Activated naive CD8-positive, alpha-beta T cell treated with anti-CD3 and anti-CD28 coated beads, Interleukin-2, amount 50 U/mL, for 24 hours (primary cell): ENCODE measurements at regions not wholly inside any gene's neighbourhood (a gene's known extent, or its start where the extent isn't known, plus 50 kb on each side); places are given as distances from the start of the nearest gene placed in this dataset.
"Not testable (repeated sequence)": the region's sequence is repeated elsewhere in the genome, so short reads cannot be mapped to it uniquely, and the experiment has no call there.

Source experiments
- ATAC-seq: fragments of 150-1000 bp; cut with Tn5 transposase; one replicate; pipeline ENCODE4 v1.10.0; 2021
- DNase-seq: peaks from one replicate; pipeline ENCODE4 v3.0.0; 2021
- H3K27ac Mint-ChIP-seq: one replicate; pipeline ENCODE4 v1.8.0; 2021; ENCODE audit warnings: mild to moderate bottlenecking, mixed read lengths
- H3K27me3 Mint-ChIP-seq: one replicate; pipeline ENCODE4 v1.8.0; 2021; ENCODE audit warnings: mixed read lengths
- H3K36me3 Mint-ChIP-seq: one replicate; pipeline ENCODE4 v1.8.0; 2021; ENCODE audit warnings: low read depth, mixed read lengths
- H3K4me1 Mint-ChIP-seq: one replicate; pipeline ENCODE4 v1.8.0; 2021; ENCODE audit warnings: mixed read lengths
- H3K4me3 Mint-ChIP-seq: one replicate; pipeline ENCODE4 v1.8.0; 2021; ENCODE audit warnings: mild to moderate bottlenecking, moderate library complexity, mixed read lengths
- H3K9me3 Mint-ChIP-seq: one replicate; pipeline ENCODE4 v1.8.0; 2021; ENCODE audit warnings: mixed read lengths

DNA sequence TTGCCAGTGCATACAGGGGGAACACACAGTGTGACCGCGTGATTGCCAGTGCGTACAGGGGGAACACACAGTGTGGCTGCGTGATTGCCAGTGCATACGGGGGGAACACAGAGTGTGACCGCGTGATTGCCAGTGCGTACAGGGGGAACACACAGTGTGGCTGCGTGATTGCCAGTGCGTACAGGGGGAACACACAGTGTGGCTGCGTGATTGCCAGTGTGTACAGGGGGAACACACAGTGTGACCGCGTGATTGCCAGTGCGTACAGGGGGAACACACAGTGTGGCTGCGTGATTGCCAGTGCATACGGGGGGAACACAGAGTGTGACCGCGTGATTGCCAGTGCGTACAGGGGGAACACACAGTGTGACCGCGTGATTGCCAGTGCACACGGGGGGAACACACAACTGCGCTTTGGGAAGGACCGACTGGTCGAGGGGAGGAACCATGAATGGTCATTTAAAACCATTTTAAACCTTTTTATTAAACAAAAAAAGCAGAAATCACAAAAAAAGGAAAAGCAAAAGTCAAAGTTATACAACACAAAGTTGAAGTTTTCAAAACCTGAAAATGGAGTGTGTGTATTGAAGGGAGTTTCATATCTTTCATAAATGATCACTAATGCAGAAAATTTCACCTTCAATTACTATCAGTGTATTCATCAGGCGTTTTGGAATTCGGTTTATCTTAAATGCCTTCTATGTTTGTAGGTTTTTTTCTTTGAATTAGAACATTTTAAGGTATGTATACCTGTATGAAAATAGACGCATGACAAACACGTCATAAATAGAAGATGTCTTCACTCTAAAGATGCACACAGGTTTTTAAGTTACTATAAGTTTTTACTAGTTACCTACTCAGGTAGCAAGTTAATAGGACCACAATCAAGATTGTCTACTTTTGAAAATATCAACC is 141.0 kb downstream of the RTP5 start:
- not testable (repeated sequence) for H3K36me3 Mint-ChIP-seq, H3K27me3 Mint-ChIP-seq, H3K27ac Mint-ChIP-seq, H3K4me1 Mint-ChIP-seq, DNase-seq, ATAC-seq, H3K4me3 Mint-ChIP-seq, H3K9me3 Mint-ChIP-seq

DNA sequence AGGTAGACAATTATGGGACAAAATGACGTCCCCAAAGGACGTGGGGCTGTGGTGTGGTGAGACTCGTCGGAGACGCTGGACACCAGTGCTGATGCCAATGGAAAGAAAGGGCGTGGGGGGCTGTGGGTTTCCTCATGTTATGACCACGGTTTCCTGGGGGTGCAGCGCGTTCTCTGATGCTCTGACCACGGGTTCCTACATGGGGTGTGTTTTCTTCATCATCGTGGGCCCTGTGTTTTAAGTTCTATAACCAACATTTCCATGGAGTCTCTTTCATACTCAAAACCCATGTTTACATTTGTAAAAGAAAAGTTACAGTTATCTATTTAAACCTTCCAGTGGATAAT is 141.6 kb downstream of the RTP5 start:
- Mint-ChIP-seq H3K4me1 (peaks cover 7% of the 10 kb centered on the region), H3K27ac (no peak overlapping the region), H3K4me3 (no peak overlapping the region), H3K27me3 (no peaks in the 10 kb centered on the region), H3K9me3 (no peaks in the 10 kb centered on the region), H3K36me3 (no peaks in the 10 kb centered on the region)
- DNase-seq: peak; percentile 47
- peak; percentile 33 for ATAC-seq

DNA sequence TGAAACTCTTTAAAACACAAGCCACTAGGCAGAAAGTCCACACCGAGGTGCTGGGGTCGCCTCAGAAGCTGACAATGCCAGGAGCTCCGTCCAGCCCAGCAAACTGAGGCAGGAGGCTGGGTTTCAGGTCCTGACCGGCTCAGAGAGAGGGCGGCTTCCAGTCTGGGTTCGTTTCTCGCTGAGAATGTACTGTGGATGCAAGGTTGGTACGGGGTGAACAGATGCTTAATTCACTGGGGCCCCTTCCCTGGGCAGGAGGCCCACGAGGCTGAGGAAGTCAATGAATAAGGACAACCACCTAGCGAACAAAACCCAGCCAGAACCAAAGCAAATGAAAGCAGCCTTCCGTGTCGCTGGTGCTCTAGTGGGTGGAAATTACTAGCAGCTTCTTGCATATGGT is 142.0 kb downstream of the RTP5 start:
- ATAC-seq: no peak
- H3K27ac Mint-ChIP-seq: no peak overlapping the region
- H3K4me1 Mint-ChIP-seq: peaks cover 7% of the 10 kb centered on the region
- H3K36me3 Mint-ChIP-seq: no peaks in the 10 kb centered on the region
- H3K27me3 Mint-ChIP-seq: peaks cover 1% of the 10 kb centered on the region
- H3K9me3 Mint-ChIP-seq: no peaks in the 10 kb centered on the region
- no peak overlapping the region for H3K4me3 Mint-ChIP-seq
- DNase-seq: no peak

DNA sequence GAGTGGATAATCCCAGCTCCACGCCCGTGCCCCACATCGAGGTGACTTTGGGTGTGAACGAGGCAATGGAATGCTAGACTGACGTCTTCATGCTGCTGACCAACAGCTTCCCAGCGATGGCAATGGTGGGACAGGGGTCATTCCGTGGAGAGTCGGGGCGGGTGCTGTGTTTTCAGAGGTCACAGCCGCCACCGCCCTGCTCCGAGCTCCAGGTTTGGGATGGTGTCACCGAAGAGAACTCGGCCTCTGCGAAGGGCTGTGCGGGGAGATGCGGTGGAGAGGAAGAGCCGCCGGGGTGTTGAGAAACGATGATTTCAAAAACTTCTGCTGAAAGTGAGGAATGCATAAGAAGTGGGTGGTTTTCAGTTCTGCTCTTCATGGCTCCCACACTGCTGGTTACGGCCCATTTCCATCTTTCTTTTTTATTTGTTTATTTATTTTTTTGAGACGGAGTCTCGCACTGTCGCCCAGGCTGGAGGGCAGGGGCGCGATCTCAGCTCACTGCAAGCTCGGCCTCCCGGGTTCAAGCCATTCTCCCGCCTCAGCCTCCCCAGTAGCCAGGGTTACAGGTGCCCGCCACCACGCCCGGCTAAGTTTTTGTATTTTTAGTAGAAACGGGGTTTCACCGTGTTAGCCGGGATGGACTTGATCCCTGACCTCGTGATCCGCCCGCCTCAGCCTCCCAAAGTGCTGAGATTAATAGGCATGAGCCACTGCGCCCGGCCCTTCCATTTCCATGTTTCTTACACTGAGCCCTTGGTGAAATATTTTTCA is 142.6 kb downstream of the RTP5 start:
- Mint-ChIP-seq H3K4me3 (no peak overlapping the region), H3K36me3 (no peaks in the 10 kb centered on the region), H3K27ac (no peak overlapping the region), H3K4me1 (peaks cover 7% of the 10 kb centered on the region), H3K9me3 (no peaks in the 10 kb centered on the region), H3K27me3 (peaks cover 2% of the 10 kb centered on the region)
- ATAC-seq: no peak
- DNase-seq: no peak

DNA sequence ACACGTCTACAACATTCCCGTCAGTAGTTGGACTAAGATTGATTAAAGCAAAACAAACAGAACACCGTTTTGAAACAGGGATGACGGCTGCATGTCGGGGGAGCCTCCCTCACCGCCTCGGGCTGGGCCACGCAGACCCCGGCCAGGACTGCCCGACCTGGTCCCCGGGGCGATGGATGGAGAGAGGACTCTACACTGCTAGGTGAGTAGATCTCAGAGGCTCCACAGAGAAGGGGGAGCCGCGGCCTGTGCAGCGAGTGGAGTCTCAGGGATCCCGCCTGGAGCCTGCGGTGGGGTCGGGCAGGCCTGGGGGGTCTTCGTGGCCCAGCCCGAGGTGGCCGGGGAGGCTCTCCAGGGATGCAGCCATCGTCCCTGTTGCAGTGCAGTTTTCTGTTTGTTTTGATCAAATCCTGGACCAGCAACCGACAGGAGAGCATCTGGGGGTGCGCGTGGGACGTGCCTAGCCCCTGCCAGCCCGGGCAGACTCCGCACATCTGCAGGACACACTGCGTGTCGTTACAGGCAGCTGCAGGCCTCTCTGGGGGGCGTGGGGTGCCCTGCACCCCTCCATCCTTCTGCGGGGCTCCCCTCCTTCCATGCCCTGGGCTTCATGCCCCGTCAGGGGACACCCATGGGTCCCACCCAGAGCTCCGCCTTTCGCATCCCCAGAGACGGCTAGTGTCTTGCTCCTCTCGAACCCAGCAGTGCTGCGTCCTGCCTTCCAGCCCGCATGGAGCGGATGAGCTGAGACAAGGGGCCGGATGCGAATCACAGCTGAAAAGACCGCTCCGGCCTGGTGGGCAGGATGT is 143.6 kb downstream of the RTP5 start:
- Mint-ChIP-seq H3K4me3 (no peak overlapping the region), H3K27me3 (peaks cover 2% of the 10 kb centered on the region), H3K27ac (no peak overlapping the region), H3K4me1 (peaks cover 7% of the 10 kb centered on the region), H3K9me3 (no peaks in the 10 kb centered on the region), H3K36me3 (no peaks in the 10 kb centered on the region)
- no peak for ATAC-seq
- DNase-seq: no peak

DNA sequence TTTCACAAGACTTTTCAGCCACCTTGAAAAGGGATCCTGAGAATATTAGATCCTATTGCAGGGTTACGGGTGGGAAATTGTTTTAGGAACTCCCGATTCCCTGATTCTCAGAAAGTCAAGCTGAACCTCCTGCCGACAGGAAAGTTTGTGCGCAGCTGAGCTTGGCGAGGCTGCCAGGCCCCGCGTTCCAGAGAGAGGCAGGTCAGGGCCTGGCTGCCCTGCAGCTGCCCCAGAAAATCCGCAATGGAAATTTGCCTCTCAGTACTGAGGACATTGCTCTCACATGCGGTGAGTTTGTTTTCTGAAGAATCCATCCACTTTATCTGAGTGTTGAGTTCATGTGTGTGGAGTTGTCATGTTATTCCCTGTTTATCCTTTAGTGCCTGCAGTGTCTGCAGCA is 144.2 kb downstream of the RTP5 start:
- Mint-ChIP-seq H3K4me1 (peaks cover 7% of the 10 kb centered on the region), H3K36me3 (no peaks in the 10 kb centered on the region), H3K9me3 (no peaks in the 10 kb centered on the region), H3K27ac (no peak overlapping the region), H3K27me3 (peaks cover 2% of the 10 kb centered on the region), H3K4me3 (no peak overlapping the region)
- no peak for DNase-seq
- ATAC-seq: no peak

DNA sequence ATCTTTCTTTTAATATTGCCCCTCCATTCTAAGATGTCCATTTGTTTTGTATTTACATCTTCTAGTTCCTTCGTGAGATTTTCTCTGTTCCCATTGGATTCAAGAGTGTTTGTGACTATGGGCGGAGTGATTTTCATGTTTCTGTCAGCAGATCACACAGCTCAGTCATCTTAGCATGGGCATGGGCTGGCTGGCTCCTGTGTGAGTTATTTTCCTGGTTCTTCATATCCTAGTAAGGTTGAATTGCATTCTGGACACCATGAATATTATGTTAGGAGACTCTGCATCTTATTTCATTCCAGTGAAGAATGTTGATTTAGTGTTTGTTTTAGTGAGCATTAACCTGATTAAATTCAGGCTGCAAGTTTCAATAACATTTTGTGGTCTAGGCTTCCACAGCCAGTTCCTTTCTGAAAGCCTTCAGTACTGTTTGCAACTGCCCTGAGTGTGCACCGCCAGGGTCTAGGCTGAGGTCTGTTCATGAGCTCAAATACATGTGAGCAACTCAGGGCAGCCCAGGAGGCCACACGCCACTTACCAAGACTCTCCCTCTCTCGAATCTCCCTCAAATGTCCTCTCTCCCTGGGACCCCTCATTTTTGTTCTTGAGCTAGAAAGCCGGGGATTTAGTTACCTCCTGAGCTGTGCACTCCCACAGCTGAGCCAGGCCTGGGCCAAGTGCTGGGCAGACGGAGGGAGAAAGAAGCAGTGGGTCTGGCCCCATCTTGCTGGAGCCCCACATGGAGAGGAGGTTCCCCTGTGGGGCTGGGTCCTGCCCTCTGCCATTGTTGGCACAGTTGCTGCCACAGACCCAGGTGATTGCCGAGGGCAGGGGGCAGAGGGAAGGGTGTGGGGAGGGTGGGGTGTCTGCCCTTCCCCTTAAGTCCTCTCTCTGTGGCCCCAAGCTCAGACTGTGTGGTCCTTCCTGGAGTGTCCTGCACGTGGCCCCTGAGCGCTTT is 145.9 kb downstream of the RTP5 start:
- DNase-seq (no peak), ATAC-seq (no peak)
- H3K27ac Mint-ChIP-seq: no peak overlapping the region
- no peaks in the 10 kb centered on the region for H3K9me3 Mint-ChIP-seq
- no peaks in the 10 kb centered on the region for H3K36me3 Mint-ChIP-seq
- H3K27me3 Mint-ChIP-seq: peaks cover 2% of the 10 kb centered on the region
- H3K4me3 Mint-ChIP-seq: no peak overlapping the region
- peaks cover 7% of the 10 kb centered on the region for H3K4me1 Mint-ChIP-seq

DNA sequence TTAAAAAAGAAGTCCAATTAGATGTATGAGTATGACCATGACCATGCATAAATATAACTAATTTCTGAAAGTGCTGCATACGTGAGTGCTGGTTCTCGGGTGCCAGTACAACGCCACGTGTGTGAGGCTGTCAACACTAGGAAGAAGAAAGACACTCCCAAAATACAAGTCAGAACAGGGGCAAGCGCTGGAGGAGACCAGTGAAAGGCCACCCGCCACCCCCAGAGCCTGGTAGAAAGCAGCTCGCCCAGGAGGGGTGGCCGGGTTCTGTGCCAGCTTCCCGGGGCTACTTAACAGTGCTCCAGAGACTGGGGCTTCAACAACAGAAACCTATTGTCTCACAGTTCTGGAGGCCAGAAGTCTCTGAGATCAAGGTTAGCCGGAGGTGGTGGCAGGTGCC is 147.6 kb downstream of the RTP5 start:
- Mint-ChIP-seq H3K4me3 (no peak overlapping the region), H3K27ac (no peak overlapping the region), H3K4me1 (no peaks in the 10 kb centered on the region), H3K36me3 (no peaks in the 10 kb centered on the region), H3K9me3 (no peaks in the 10 kb centered on the region), H3K27me3 (peaks cover 5% of the 10 kb centered on the region)
- ATAC-seq (no peak), DNase-seq (no peak)

DNA sequence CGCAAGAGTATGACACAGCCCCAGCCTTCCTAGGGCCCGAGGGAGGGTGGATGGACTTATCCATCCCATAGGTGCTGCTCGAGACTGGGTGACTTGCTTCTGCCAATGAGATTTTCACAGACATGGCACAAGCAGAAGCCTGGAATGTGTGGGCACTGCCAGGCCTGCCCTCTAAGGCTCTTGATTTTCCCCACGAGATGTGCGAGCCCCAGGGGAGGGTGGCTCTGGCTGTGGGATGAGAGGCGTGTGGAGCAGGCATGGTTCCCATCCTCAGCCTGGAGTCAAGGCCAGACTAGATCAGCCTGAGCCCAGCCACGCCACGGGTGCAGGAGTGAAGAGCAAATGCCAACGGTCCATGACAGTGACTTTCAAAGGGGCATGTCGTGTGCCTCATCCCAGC is 148.9 kb downstream of the RTP5 start:
- not testable (repeated sequence) for H3K4me1 Mint-ChIP-seq, H3K27ac Mint-ChIP-seq, H3K27me3 Mint-ChIP-seq, H3K9me3 Mint-ChIP-seq, H3K4me3 Mint-ChIP-seq, H3K36me3 Mint-ChIP-seq, DNase-seq, ATAC-seq

DNA sequence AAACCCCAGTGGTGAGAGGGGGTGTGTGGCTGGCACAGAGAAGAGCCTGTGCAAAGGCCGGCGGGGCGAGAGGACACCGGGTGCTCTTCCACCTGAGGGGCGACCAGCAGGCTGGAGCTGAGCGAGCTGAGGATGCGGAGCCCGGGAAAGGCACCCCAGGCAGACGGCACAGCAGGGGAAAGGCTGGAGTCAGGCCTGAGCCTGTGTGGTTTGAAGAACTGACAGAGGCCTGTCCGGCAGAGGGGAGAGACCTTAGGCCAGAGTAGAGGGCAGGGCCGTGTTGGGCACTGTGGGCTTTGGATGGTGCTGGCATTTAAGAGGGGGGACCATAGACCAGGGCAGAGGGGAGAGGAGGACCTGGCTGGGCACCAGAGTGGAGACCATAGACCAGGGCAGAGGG is 149.8 kb downstream of the RTP5 start:
- DNase-seq: no peak

DNA sequence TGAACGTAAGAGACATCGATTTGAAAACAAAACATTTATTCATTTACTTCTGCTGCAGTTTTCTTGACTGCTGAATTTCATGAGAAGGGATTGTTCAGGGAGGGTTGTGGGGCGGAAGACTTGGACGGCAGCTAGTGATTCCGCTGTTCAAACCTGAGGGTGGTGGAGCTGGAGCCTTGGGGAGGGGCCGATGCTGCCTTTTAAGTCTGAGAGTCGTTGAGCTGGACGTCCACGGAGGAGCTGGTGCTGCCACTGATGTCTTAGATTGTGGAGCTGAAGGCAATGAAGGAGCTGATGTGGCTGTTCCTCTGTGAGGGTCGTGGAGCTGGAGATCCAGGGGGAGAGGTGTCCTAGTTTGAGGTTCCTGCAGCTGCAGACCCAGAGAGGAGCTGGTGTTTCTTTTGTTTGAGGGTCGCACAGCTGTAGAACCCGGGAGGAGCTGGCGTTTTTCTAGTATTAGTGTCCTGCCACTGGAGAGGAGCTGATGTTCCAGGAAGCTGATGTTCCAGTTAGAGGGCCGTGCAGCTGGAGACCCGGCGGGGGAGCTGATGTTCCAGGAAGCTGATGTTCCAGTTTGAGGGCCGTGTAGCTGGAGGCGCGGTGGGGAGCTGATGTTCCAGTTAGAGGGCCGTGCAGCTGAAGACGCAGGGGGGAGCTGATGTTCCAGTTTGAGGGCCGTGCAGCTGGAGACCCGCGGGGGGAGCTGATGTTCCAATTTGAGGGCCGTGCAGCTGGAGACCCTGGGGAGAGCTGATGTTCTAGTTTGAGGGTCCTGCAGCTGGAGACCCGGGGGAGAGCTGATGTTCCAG is 150.9 kb downstream of the RTP5 start:
- H3K36me3 Mint-ChIP-seq: peaks cover 4% of the 10 kb centered on the region
- no peaks in the 10 kb centered on the region for H3K4me1 Mint-ChIP-seq
- H3K4me3 Mint-ChIP-seq: no peak overlapping the region
- peaks cover 4% of the 10 kb centered on the region for H3K9me3 Mint-ChIP-seq
- peaks cover 12% of the 10 kb centered on the region for H3K27me3 Mint-ChIP-seq
- ATAC-seq (no peak), DNase-seq (no peak)
- no peak overlapping the region for H3K27ac Mint-ChIP-seq

More for the DNA sequence above, 149.8 kb downstream of the RTP5 start:
- Mint-ChIP-seq H3K27ac (no peak overlapping the region), H3K36me3 (no peaks in the 10 kb centered on the region), H3K4me1 (no peaks in the 10 kb centered on the region), H3K4me3 (no peak overlapping the region), H3K27me3 (peaks cover 8% of the 10 kb centered on the region), H3K9me3 (no peaks in the 10 kb centered on the region)
- ATAC-seq: no peak

DNA sequence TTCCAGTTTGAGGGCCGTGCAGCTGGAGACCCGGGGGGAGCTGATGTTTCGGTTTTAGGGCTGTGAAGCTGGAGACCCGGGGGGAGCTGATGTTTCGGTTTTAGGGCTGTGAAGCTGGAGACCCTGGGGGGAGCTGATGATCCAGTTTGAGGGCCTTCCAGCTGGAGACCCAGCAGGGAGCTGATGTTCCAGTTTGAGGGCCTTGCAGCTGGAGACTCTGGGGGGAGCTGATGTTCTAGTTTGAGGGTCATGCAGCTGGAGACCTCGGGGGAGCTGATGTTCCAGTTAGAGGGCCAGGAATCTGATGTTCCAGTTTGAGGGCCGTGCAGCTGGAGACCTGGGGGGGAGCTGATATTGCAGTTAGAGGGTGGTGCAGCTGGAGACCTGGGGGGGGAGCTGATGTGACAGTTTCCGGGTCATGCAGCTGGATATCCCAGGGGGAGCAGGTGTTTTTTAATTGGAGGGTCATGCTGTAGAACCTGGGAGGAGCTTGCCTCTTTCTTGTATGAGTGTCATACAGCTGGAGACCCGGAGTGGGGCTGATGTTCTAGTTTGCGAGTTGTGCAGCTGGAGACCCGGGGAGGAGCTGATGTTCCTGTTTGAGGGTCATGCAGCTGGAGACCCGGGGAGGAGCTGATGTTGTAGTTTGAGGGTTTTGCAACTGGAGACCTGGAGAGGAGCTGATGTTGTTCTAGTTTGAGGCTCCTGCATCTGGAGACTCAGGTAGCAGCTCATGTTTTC is 153.2 kb downstream of the RTP5 start:
- no peak overlapping the region for H3K27ac Mint-ChIP-seq
- no peaks in the 10 kb centered on the region for H3K4me1 Mint-ChIP-seq
- H3K4me3 Mint-ChIP-seq: no peak overlapping the region
- H3K27me3 Mint-ChIP-seq: peaks cover 10% of the 10 kb centered on the region
- peaks cover 4% of the 10 kb centered on the region for H3K36me3 Mint-ChIP-seq
- ATAC-seq (no peak), DNase-seq (no peak)
- peaks cover 4% of the 10 kb centered on the region for H3K9me3 Mint-ChIP-seq
